ENCODE measurements at regions not wholly inside any gene's neighbourhood (a gene's known extent, or its start where the extent isn't known, plus 50 kb on each side); places are given as distances from the start of the nearest gene placed in this dataset.
A peak's percentile ranks its signal among the peaks of the same experiment; 100 is the strongest.

GRCh38 chr5:68544648-68545552 lies 329.3 kb downstream of the PIK3R1 start:
- no peak for TF ChIP-seq CTCF (IDR thresholded peaks at IDR 0.05)
- ATAC-seq (ENCODE audit: low FRiP score) (no peak), DNase-seq (ENCODE audit: low spot score) (no peak)

- no peak for ATAC-seq (ENCODE audit: low FRiP score)
- TF ChIP-seq CTCF (IDR thresholded peaks at IDR 0.05), result no peak
- DNase-seq (ENCODE audit: low spot score), result no peak
Measured at GRCh38 chr5:68545636-68546295, 330.2 kb downstream of the PIK3R1 start.

- no peak for TF ChIP-seq CTCF (IDR thresholded peaks at IDR 0.05)
- DNase-seq (ENCODE audit: low spot score) (no peak), ATAC-seq (ENCODE audit: low FRiP score) (no peak)
Measured at GRCh38 chr5:68547056-68547455, 331.5 kb downstream of the PIK3R1 start.

GRCh38 chr5:68547622-68548021 lies 332.1 kb downstream of the PIK3R1 start:
- DNase-seq (ENCODE audit: low spot score) (no peak), ATAC-seq (ENCODE audit: low FRiP score) (no peak)
- no peak for TF ChIP-seq CTCF (IDR thresholded peaks at IDR 0.05)

- no peak for DNase-seq (ENCODE audit: low spot score)
- TF ChIP-seq CTCF (IDR thresholded peaks at IDR 0.05), result no peak
- peak; percentile 92 for ATAC-seq (ENCODE audit: low FRiP score)
Measured at GRCh38 chr5:68548959-68549676, 333.6 kb downstream of the PIK3R1 start.

- ATAC-seq (ENCODE audit: low FRiP score) (no peak), DNase-seq (ENCODE audit: low spot score) (no peak)
- no peak for TF ChIP-seq CTCF (IDR thresholded peaks at IDR 0.05)
Measured at GRCh38 chr5:68550015-68550414, 334.5 kb downstream of the PIK3R1 start.

All from omental fat pad (tissue), 3 donors.